WTC11 (cell line): ENCODE measurements at regions not wholly inside any gene's neighbourhood (a gene's known extent, or its start where the extent isn't known, plus 50 kb on each side); places are given as distances from the start of the nearest gene placed in this dataset.

ENCODE experiments used
- ATF1 ChIP-seq: sonication (generic); formaldehyde crosslinking; IDR thresholded peaks from 2 replicates; pipeline ENCODE4 v1.8.1; 2023; ENCODE audit warnings: mild to moderate bottlenecking, moderate library complexity, missing genetic modification reagents
- CREB1 ChIP-seq: sonication (generic); formaldehyde crosslinking; IDR thresholded peaks from 2 replicates; pipeline ENCODE4 v1.8.0; 2023; ENCODE audit warnings: mild to moderate bottlenecking, missing genetic modification reagents
- CTCF ChIP-seq: fragments of 200-600 bp; IDR thresholded peaks from 2 replicates; pipeline ENCODE4 v1.8.0; 2022; ENCODE audit warnings: antibody characterized with exemption
- ELF4 ChIP-seq: sonication (generic); formaldehyde crosslinking; IDR thresholded peaks from 2 replicates; pipeline ENCODE4 v1.8.1; 2022; ENCODE audit warnings: low read depth, mild to moderate bottlenecking, moderate library complexity, missing genetic modification reagents
- ETV6 ChIP-seq: sonication (generic); formaldehyde crosslinking; IDR thresholded peaks from 2 replicates; pipeline ENCODE4 v1.8.1; 2022; ENCODE audit warnings: mild to moderate bottlenecking, missing genetic modification reagents
- GABPB1 ChIP-seq: sonication (generic); formaldehyde crosslinking; IDR thresholded peaks from 2 replicates; pipeline ENCODE4 v1.8.1; 2023; ENCODE audit warnings: mild to moderate bottlenecking, missing genetic modification reagents
- GRHL2 ChIP-seq: fragments of 250-450 bp; sonication (Bioruptor Pico); IDR thresholded peaks from 2 replicates; pipeline ENCODE4 v1.8.0; 2022; ENCODE audit warnings: mild to moderate bottlenecking, moderate library complexity; ENCODE audit not compliant: insufficient replicate concordance, severe bottlenecking
- ZNF423 ChIP-seq: fragments of 250-450 bp; sonication (Bioruptor Pico); IDR thresholded peaks from 2 replicates; pipeline ENCODE4 v2.1.2; 2022; ENCODE audit warnings: mild to moderate bottlenecking, moderate library complexity

DNA sequence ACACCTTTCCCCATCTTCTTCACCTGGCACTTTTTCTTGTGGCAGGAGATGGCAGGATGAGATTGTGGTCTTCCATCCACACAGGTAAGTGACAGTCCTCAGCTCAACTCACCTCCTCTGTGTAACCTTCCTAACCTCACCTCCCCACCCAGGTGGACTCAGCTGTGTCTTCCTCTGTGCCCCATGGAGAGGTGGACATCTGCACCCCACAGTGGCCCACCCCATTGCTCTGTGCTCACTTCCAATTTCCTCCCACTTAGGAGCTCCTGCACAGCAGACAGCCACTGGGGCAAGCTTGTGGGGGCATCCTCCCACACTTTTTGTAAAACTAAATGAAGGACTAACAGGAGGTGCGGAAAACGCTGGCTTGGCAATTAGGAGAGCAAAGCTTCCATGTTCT, 61.6 kb downstream of the MSX1 start:
- no peak for TF ChIP-seq CREB1 (CRISPR knock-in tag)
- TF ChIP-seq ZNF423 (CRISPR knock-in tag) = no peak
- no peak for TF ChIP-seq CTCF
- TF ChIP-seq ATF1 (CRISPR knock-in tag) = no peak
- no peak for TF ChIP-seq ETV6 (CRISPR knock-in tag)
- TF ChIP-seq ELF4 (CRISPR knock-in tag) = no peak
- no peak for TF ChIP-seq GRHL2 (CRISPR knock-in tag)
- no peak for TF ChIP-seq GABPB1 (CRISPR knock-in tag)
